HUES64 (cell line): ENCODE measurements at regions not wholly inside any gene's neighbourhood (a gene's known extent, or its start where the extent isn't known, plus 50 kb on each side); places are given as distances from the start of the nearest gene placed in this dataset.

Experiments
- H3K27ac ChIP-seq: 2 replicates; pipeline ENCODE4 v1.7.0; 2013; ENCODE audit warnings: low read depth, low read length, inconsistent platforms
- H3K27me3 ChIP-seq: 2 replicates; pipeline ENCODE4 v1.6.1; 2013; ENCODE audit warnings: mild to moderate bottlenecking, low read length; ENCODE audit not compliant: insufficient read depth
- H3K36me3 ChIP-seq: 2 replicates; pipeline ENCODE4 v1.6.1; 2013; ENCODE audit warnings: mild to moderate bottlenecking, low read length; ENCODE audit not compliant: insufficient read depth
- H3K4me1 ChIP-seq: 2 replicates; pipeline ENCODE4 v1.6.1; 2013; ENCODE audit warnings: mild to moderate bottlenecking, low read length, moderate library complexity; ENCODE audit not compliant: insufficient read depth
- H3K4me3 ChIP-seq: 2 replicates; pipeline ENCODE4 v1.5.1; 2013; ENCODE audit warnings: mild to moderate bottlenecking, low read length, moderate library complexity
- H3K9ac ChIP-seq: 2 replicates; pipeline ENCODE4 v1.6.1; 2013; ENCODE audit warnings: mild to moderate bottlenecking, low read depth, low read length
- H3K9me3 ChIP-seq: 2 replicates; pipeline ENCODE4 v1.6.1; 2013; ENCODE audit warnings: low read depth, low read length; ENCODE audit not compliant: insufficient read depth
- WGBS: fragments of 150-250, 120-280 bp; methylation state at CpG from one replicate; pipeline ENCODE4 v1.1.7; 2013; ENCODE audit warnings: missing lambda C conversion rate; 5-methylcytosine and 5-hydroxymethylcytosine counted together

GRCh38 chr2:149926149-149926548 lies 338.6 kb upstream of the MMADHC start:
- no peak overlapping the region for H3K27ac ChIP-seq
- no peaks in the 10 kb centered on the region for H3K4me1 ChIP-seq
- H3K4me3 ChIP-seq, result no peak overlapping the region
- no peaks in the 10 kb centered on the region for H3K9me3 ChIP-seq
- H3K27me3 ChIP-seq, result no peaks in the 10 kb centered on the region
- H3K36me3 ChIP-seq, result no peaks in the 10 kb centered on the region
- 92% methylated on average over 1 of the region's 2 CpGs for WGBS
- no peak overlapping the region for H3K9ac ChIP-seq

- H3K27ac ChIP-seq, result no peak overlapping the region
- no peak overlapping the region for H3K9ac ChIP-seq
- H3K4me3 ChIP-seq, result no peak overlapping the region
- 93% methylated on average over 3 of the region's 3 CpGs for WGBS
- no peaks in the 10 kb centered on the region for H3K36me3 ChIP-seq
- H3K4me1 ChIP-seq, result no peaks in the 10 kb centered on the region
- H3K27me3 ChIP-seq, result no peaks in the 10 kb centered on the region
- H3K9me3 ChIP-seq, result no peaks in the 10 kb centered on the region
Observed at GRCh38 chr2:149924549-149925213, 337.1 kb upstream of the MMADHC start.

GRCh38 chr2:149924028-149924427 lies 336.5 kb upstream of the MMADHC start:
- H3K27me3 ChIP-seq, result no peaks in the 10 kb centered on the region
- H3K4me3 ChIP-seq, result no peak overlapping the region
- H3K9ac ChIP-seq, result no peak overlapping the region
- 92% methylated on average over 2 of the region's 3 CpGs for WGBS
- H3K9me3 ChIP-seq, result no peaks in the 10 kb centered on the region
- no peaks in the 10 kb centered on the region for H3K4me1 ChIP-seq
- H3K36me3 ChIP-seq, result no peaks in the 10 kb centered on the region
- H3K27ac ChIP-seq, result no peak overlapping the region

GRCh38 chr2:149921911-149922616 lies 334.5 kb upstream of the MMADHC start:
- WGBS, result 100% methylated on average over 2 of the region's 2 CpGs
- H3K9me3 ChIP-seq, result no peaks in the 10 kb centered on the region
- no peak overlapping the region for H3K27ac ChIP-seq
- H3K9ac ChIP-seq, result no peak overlapping the region
- no peaks in the 10 kb centered on the region for H3K4me1 ChIP-seq
- H3K4me3 ChIP-seq, result no peak overlapping the region
- H3K27me3 ChIP-seq, result no peaks in the 10 kb centered on the region
- no peaks in the 10 kb centered on the region for H3K36me3 ChIP-seq

GRCh38 chr2:149920389-149920788 lies 332.8 kb upstream of the MMADHC start:
- no CpG with 5 or more reads among the region's 3 CpGs for WGBS
- H3K36me3 ChIP-seq, result no peaks in the 10 kb centered on the region
- H3K4me1 ChIP-seq, result no peaks in the 10 kb centered on the region
- no peak overlapping the region for H3K27ac ChIP-seq
- no peaks in the 10 kb centered on the region for H3K27me3 ChIP-seq
- no peak overlapping the region for H3K9ac ChIP-seq
- no peak overlapping the region for H3K4me3 ChIP-seq
- H3K9me3 ChIP-seq, result no peaks in the 10 kb centered on the region

GRCh38 chr2:149915151-149915550 lies 327.6 kb upstream of the MMADHC start:
- WGBS, result 85% methylated on average over 3 of the region's 3 CpGs
- Histone ChIP-seq H3K9ac (no peak overlapping the region), H3K4me3 (no peak overlapping the region), H3K36me3 (no peaks in the 10 kb centered on the region), H3K4me1 (no peaks in the 10 kb centered on the region), H3K9me3 (no peaks in the 10 kb centered on the region), H3K27me3 (no peaks in the 10 kb centered on the region), H3K27ac (no peak overlapping the region)

GRCh38 chr2:149908726-149909683 lies 321.4 kb upstream of the MMADHC start:
- no peak overlapping the region for H3K9ac ChIP-seq
- H3K27me3 ChIP-seq, result no peaks in the 10 kb centered on the region
- no peak overlapping the region for H3K4me3 ChIP-seq
- no peaks in the 10 kb centered on the region for H3K9me3 ChIP-seq
- peaks cover 6% of the 10 kb centered on the region; the same call in 1 of the 2 replicates for H3K4me1 ChIP-seq
- no peaks in the 10 kb centered on the region for H3K36me3 ChIP-seq
- WGBS, result 95% methylated on average over 3 of the region's 3 CpGs
- no peak overlapping the region for H3K27ac ChIP-seq

- Histone ChIP-seq H3K27ac (no peak overlapping the region), H3K4me3 (no peak overlapping the region), H3K4me1 (peaks cover 6% of the 10 kb centered on the region; the same call in 1 of the 2 replicates), H3K27me3 (no peaks in the 10 kb centered on the region), H3K9ac (no peak overlapping the region), H3K36me3 (no peaks in the 10 kb centered on the region), H3K9me3 (no peaks in the 10 kb centered on the region)
- WGBS, result 87% methylated on average over 5 of the region's 5 CpGs
Observed at GRCh38 chr2:149906886-149907285, 319.3 kb upstream of the MMADHC start.

- Histone ChIP-seq H3K36me3 (no peaks in the 10 kb centered on the region), H3K27me3 (no peaks in the 10 kb centered on the region), H3K4me3 (no peak overlapping the region), H3K27ac (no peak overlapping the region), H3K9me3 (no peaks in the 10 kb centered on the region), H3K9ac (no peak overlapping the region), H3K4me1 (peaks cover 9% of the 10 kb centered on the region)
- WGBS, result 74% methylated on average over 7 of the region's 7 CpGs
Observed at GRCh38 chr2:149904352-149905175, 317.0 kb upstream of the MMADHC start.

- Histone ChIP-seq H3K27me3 (no peaks in the 10 kb centered on the region), H3K27ac (no peak overlapping the region), H3K9me3 (no peaks in the 10 kb centered on the region), H3K4me1 (peaks cover 14% of the 10 kb centered on the region), H3K36me3 (no peaks in the 10 kb centered on the region), H3K4me3 (no peak overlapping the region), H3K9ac (no peak overlapping the region)
- WGBS, result over 99% methylated on average over 4 of the region's 4 CpGs
Observed at GRCh38 chr2:149903626-149904025, 316.1 kb upstream of the MMADHC start.
